Omental fat pad (tissue), 2 donors: ENCODE measurements at regions not wholly inside any gene's neighbourhood (a gene's known extent, or its start where the extent isn't known, plus 50 kb on each side); places are given as distances from the start of the nearest gene placed in this dataset. TPM values are rescaled to one million over a fixed set of nuclear protein-coding genes. Genes with fewer than 3 reads are reported as not detected.
"Not testable (repeated sequence)": the region's sequence is repeated elsewhere in the genome, so short reads cannot be mapped to it uniquely, and the experiment has no call there.

Experiments used
- ATAC-seq: fragments of 150-250 bp; one replicate; pipeline ENCODE4 v1.9.1; 2016; ENCODE audit warnings: mild to moderate bottlenecking, moderate library complexity; ENCODE audit not compliant: low FRiP score
- DNase-seq: peaks from one replicate; pipeline ENCODE4 v3.0.0-alpha.2; 2019; ENCODE audit warnings: low spot score
- small RNA-seq: library from RNA; depleted of rRNA; stranded (forward); fragments of <200 nt; gene quantifications from one replicate; pipeline ENCODE3, GENCODE V24; 2016

DNA sequence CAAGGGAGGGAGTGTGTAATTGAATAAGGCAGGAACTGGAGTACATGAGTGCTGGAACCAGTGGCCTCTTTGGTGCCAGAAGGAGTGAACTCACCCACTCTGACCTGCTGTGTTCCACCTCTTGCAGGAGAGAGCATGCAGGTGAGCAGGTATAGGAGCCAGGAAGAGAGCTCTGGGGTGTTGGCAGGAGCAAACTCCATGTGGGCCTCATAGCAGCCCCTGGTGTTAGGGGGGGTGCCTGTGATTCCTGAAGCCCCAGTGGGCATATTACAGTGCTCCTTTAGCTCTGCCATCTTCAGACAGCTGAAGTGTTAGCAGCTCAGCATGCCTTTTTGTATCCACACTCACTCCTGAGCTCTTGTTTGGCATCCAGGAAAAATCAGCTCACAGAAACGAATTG is 549.4 kb upstream of the TPTE start:
- not testable (repeated sequence) for DNase-seq, ATAC-seq

- not testable (repeated sequence) for ATAC-seq, DNase-seq
Measured at GRCh38 chr21:9978371-9978770, 543.0 kb upstream of the TPTE start.

DNA sequence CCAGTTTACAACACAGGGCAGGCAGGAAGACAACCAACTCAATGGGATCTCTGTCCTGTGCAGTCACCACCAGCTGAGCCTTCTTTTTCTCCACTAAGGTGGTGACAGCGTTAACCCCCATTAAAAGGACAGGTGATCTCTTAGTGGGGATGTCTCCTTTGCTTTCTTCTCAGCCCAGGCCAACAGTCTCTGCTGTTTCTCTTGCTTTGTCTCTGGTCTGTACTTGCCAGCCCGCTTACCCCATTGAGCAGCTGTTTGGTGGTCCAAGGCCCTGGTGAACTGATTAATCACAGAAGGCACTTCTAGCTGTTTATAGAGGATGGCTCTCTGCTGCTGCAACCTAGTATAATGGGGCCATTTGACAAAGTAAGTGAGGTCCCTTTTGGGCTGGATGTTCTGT is 523.9 kb upstream of the TPTE start:
- not testable (repeated sequence) for ATAC-seq, DNase-seq

DNA sequence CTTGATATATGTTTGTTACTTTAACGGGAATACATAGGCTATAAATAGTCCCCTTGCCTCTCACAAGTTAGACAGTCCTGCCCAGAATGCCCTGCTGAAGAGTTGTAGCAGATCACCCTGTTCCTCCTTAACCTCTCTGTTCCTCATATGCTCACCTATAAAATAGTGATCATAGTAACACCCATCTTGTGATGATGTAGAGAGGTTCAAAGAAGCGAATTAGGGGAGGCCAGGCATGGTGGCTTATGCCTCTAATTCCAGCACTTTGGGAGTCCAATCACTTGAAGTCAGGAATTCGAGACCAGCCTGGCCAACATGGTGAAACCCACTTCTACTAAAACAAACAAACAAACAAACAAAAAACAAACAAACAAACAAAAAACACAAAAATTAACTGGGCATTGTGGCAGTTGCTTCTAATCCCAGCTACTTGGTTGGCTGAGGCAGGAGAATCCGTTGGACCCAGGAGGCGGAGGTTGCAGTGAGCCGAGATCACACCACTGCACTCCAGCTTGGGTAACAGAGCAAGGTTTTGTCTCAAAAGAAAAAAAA is 518.5 kb upstream of the TPTE start:
- DNase-seq, ATAC-seq: not testable (repeated sequence)

GRCh38 chr21:10005791-10006190 is 515.6 kb upstream of the TPTE start:
- DNase-seq, ATAC-seq: not testable (repeated sequence)

GRCh38 chr21:10016991-10017390 is 504.4 kb upstream of the TPTE start:
- ATAC-seq, DNase-seq: not testable (repeated sequence)

GRCh38 chr21:10017757-10018156 is 503.6 kb upstream of the TPTE start:
- not testable (repeated sequence) for ATAC-seq, DNase-seq

DNA sequence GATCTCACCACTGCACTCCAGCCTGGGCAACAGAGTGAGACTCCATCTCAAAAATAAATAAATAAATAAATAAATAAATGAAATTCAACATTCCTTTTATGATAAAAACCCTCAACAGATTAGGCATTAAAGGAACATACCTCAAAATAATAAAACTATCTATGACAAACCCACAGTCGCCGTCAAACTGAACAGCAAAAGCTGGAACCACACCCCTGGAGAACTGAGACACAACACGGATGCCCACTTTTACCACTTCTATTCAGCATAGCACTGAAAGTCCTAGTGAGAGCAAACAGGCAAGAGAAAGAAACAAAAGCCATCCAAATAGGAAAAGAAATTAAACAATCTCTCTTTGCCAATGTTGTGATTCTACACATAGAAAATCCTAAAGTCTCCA is 499.9 kb upstream of the TPTE start:
- not testable (repeated sequence) for DNase-seq, ATAC-seq

GRCh38 chr21:10022745-10023144 is 498.6 kb upstream of the TPTE start:
- ATAC-seq, DNase-seq: not testable (repeated sequence)

Small RNAs in the stretch of these regions (small RNA-seq; reads per million reads assigned to genes)
- not detected for gene AC018692.3
- gene RF00003: not detected
- gene RF00156: not detected
- not detected for gene RN7SL52P
